NCI-H2171 treated with DMSO at 0.1 percent for 48 hours (cell line): ENCODE measurements at regions not wholly inside any gene's neighbourhood (a gene's known extent, or its start where the extent isn't known, plus 50 kb on each side); places are given as distances from the start of the nearest gene placed in this dataset.
"Not testable (repeated sequence)": the region's sequence is repeated elsewhere in the genome, so short reads cannot be mapped to it uniquely, and the experiment has no call there.

Experiments used
- DNase-seq: peaks from one replicate; lab custom pipeline; 2025; lab: John Stamatoyannopoulos, UW

- no peak for DNase-seq
Measured at GRCh38 chr7:79952399-79952798, 182.2 kb upstream of the GNAI1 start.

GRCh38 chr7:79951415-79951814, 183.2 kb upstream of the GNAI1 start:
- DNase-seq, result no peak

- DNase-seq, result no peak
Measured at GRCh38 chr7:79949778-79950177, 184.9 kb upstream of the GNAI1 start.

- no peak for DNase-seq
Measured at GRCh38 chr7:79936281-79936983, 198.2 kb upstream of the GNAI1 start.

GRCh38 chr7:79934727-79935126, 199.9 kb upstream of the GNAI1 start:
- DNase-seq, result no peak

GRCh38 chr7:79933144-79933543, 201.5 kb upstream of the GNAI1 start:
- no peak for DNase-seq

GRCh38 chr7:79930604-79931003, 204.0 kb upstream of the GNAI1 start:
- no peak for DNase-seq

GRCh38 chr7:79927116-79927515, 207.5 kb upstream of the GNAI1 start:
- DNase-seq, result no peak

GRCh38 chr7:79923953-79924352, 210.7 kb upstream of the GNAI1 start:
- DNase-seq, result no peak

GRCh38 chr7:79922894-79923293, 211.7 kb upstream of the GNAI1 start:
- DNase-seq, result no peak

GRCh38 chr7:79921976-79922375, 212.7 kb upstream of the GNAI1 start:
- no peak for DNase-seq

GRCh38 chr7:79918632-79919031, 216.0 kb upstream of the GNAI1 start:
- DNase-seq, result not testable (repeated sequence)

- not testable (repeated sequence) for DNase-seq
Measured at GRCh38 chr7:79915346-79915745, 219.3 kb upstream of the GNAI1 start.

GRCh38 chr7:79912213-79912633, 222.4 kb upstream of the GNAI1 start:
- DNase-seq, result no peak

- DNase-seq, result no peak
Measured at GRCh38 chr7:79911420-79911819, 223.2 kb upstream of the GNAI1 start.

- DNase-seq, result no peak
Measured at GRCh38 chr7:79909176-79909575, 225.5 kb upstream of the GNAI1 start.

GRCh38 chr7:79897166-79897565, 237.5 kb upstream of the GNAI1 start:
- DNase-seq, result no peak

- no peak for DNase-seq
Measured at GRCh38 chr7:79893991-79894390, 240.6 kb upstream of the GNAI1 start.

- DNase-seq, result no peak
Measured at GRCh38 chr7:79882922-79883321, 251.7 kb upstream of the GNAI1 start.

- peak; percentile 95 for DNase-seq
Measured at GRCh38 chr7:79880312-79880711, 254.3 kb upstream of the GNAI1 start.

- DNase-seq, result peak; percentile 48
Measured at GRCh38 chr7:79877874-79878465, 256.7 kb upstream of the GNAI1 start.

- peak; percentile 9 for DNase-seq
Measured at GRCh38 chr7:79876848-79877252, 257.8 kb upstream of the GNAI1 start.

- no peak for DNase-seq
Measured at GRCh38 chr7:79874797-79875196, 259.8 kb upstream of the GNAI1 start.

GRCh38 chr7:79872176-79872575, 262.5 kb upstream of the GNAI1 start:
- peak; percentile 78 for DNase-seq
